Limb (tissue), 2 donors: ENCODE measurements at regions not wholly inside any gene's neighbourhood (a gene's known extent, or its start where the extent isn't known, plus 50 kb on each side); places are given as distances from the start of the nearest gene placed in this dataset.
"Not testable (repeated sequence)": the region's sequence is repeated elsewhere in the genome, so short reads cannot be mapped to it uniquely, and the experiment has no call there.

Source experiments
- DNase-seq, 2 donors: peaks; one replicate each; pipeline ENCODE4 v3.0.0-alpha.2; 2016; ENCODE audit errors: extremely low spot score in 2 of 2

DNA sequence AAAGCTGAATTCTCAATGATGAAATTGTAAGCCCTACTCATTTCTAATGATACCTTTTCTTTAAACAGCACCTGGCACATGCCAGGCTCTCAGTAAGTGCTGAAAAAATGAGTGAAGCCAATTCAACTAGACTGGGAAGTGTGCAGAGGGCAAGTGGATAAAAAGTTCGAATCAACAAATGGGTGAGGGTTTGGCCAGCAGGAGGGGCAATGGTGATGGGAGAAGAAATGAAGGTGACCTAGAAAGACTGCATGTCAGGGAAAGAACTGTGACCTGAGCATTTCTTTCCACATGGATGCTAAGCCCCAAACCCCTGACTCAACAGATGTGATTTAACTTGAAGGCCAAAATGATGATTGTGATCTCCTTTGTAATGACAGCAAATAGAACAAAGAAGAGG, 54.6 kb downstream of the DKK1 start:
- no peak for DNase-seq

- DNase-seq: not testable (repeated sequence)
Measured at GRCh38 chr10:52374207-52374606, 60.1 kb downstream of the DKK1 start.

DNA sequence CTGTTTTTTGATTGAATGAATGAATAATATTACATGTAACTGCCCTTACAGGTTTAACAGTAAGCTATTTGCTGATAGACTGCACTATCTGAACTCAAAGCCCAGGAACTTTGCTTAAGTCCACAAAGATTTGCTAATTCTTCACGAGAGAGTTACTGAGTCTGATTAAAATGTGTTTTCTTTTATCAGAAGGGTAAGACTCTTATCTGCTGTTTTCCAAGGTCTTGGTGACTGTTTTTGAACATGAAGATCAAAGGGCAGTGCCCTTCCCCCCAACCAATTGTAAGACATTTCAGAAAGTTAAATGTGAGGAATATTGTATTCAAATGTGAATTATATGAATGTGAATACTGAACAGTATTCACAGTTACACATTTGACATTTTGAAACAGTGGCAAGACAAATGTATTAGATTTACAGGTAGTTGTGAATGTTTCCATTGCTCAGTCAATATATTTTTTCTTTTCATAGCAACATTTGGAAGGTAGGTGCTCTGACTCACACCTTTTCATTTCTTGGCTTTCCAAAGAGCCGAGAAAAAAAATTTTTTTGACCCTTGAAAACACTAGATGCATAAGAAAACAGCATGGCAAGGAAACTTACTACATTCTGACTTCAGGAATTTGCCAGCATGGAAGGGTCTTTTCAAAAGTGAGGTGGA, 62.7 kb downstream of the DKK1 start:
- no peak for DNase-seq

- DNase-seq: no peak
Measured at GRCh38 chr10:52378124-52378523, 64.0 kb downstream of the DKK1 start.

- DNase-seq: no peak
Measured at GRCh38 chr10:52379287-52379686, 65.2 kb downstream of the DKK1 start.

GRCh38 chr10:52383088-52383487, 69.0 kb downstream of the DKK1 start:
- no peak for DNase-seq

DNA sequence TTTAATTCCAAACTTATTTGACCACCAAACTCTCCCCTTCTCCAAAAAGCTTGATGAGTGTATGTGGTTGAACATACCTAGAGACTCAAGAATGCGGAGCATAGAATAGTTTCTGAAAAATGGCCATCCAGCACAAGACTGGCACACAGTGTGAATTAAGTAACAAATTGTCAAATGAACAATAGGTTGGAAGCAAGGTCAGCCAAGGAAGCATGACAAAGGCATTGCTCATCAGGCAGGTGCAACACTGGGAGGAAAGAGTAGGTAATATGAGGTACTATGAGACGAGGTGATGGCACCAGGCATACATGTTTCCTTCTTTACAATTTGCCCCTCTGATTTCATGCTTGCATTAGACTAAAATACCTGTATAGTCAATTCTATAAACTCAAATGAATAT, 73.7 kb downstream of the DKK1 start:
- DNase-seq: no peak

DNA sequence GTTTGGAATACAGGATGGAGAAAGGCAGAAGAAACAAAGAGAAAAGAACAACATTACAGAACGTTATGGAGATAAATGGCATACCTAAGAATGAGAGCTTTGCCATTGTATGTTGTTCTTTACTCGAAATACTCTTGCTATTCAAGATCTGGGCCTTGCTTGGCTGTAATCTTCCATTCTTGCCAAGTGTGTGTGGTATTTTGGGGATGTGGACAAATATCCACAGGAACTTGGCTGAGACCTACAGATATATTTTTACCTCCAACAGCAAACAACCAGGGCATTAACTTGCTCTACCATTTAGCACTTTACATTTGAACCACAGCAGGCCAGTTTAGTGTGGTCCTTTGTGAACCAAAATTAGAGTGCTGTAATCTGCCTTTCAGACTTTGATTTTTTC, 76.3 kb downstream of the DKK1 start:
- no peak for DNase-seq

DNA sequence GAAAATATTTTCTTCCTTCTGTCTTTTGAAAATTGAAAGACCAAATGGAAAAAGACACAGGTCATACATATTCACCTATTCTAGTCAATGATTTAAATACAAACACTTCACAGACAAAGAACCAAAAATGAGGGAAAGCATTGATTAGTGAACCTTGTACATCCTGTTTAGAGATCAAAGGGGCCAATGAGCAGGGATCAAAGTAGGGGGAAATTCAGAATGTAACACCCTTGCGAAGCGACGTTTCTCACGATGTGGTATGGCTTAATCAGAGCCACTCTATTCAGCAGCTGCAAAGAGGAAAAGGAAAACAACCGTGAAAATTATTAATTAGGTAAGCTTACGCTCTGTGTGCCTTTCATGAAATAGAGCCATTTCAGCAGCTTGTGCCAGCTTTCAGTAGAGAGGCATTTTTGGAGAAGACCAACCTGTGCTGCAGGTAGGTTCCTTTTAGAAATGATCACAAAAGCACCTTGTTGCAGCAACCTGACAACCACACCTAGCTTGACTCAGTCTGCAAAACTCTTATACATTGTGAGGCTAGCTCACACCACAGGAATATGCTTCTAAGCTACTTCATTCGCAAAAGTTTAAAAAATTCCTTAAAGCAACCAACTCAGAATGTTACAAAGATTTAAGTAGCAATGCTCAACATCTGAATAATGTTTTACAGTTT, 78.0 kb downstream of the DKK1 start:
- DNase-seq: no peak

DNA sequence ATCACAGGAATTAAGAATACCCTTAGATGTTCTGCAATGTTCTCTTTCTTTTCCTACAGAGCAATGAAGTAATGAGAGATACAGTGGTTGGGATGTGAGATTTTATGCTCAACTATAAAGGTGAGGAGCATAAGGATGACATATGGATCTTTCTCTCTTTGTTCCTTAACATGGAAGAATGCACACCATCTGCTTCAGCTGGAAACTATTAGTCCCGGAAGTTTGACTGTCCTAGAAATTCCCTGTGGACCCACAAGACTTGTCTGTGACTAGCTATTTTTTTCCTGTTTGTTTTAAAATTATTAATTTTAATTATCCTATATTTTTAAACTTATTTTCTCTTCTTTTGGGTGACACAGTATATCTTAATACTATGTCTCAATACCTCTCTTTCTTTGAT, 80.2 kb downstream of the DKK1 start:
- DNase-seq: no peak

- no peak for DNase-seq
Measured at GRCh38 chr10:52400562-52400961, 86.5 kb downstream of the DKK1 start.

DNA sequence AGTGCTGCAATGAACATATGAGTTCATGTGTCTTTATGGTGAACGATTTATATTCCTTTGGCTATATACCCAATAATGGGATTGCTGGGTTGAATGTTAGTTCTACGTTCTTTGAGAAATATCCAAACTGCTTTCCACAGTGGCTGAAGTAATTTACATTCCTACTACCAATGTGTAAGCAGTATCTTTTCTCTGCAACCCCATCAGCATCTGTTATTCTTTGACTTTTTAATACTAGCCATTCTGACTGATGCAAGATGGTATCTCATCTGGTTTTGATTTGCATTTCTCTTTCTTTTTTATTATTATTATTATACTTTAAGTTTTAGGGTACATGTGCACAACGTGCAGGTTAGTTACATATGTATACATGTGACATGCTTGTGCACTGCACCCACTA, 89.7 kb downstream of the DKK1 start:
- DNase-seq: not testable (repeated sequence)

DNA sequence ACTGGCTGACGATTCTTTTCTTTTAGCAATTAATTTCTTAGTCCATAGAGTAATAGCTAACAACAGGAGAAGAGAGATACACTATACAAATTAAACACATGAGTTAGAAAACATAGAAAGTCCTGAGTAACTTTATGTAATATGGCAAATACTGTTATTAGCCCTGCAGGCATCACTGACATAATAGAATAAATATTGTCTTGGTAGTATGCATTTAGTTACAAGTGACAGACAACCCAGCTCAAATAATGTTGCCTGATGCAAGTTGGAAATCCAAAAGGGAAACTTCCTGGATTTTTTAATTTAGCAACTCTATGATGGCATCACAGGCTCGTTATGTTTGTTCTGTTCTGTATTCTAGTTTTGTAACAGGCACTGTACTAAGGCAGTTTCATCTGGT, 95.1 kb downstream of the DKK1 start:
- DNase-seq: no peak

GRCh38 chr10:52409928-52410327, 95.8 kb downstream of the DKK1 start:
- DNase-seq: no peak

DNA sequence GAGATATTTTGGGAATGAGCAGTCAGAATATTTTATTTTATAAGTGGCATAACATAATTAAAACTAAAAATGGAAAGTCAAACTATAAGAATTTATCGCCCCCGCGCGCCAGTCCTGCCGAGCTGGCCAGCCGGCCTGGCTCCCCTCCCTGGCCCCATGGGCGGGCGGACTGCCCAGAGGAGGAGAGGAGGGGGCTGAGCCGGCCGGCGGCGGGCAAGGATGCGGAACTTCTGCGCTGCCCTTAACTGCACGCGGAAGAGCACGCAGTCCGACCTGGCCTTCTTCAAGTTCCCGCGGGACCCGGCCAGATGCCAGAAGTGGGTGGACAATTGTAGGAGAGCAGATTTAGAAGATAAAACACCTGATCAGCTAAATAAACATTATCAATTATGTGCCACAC, 96.8 kb downstream of the DKK1 start:
- peak in 1 of 2 donors; percentile 27 for DNase-seq

- DNase-seq: no peak
Measured at GRCh38 chr10:52419281-52419680, 105.2 kb downstream of the DKK1 start.

DNA sequence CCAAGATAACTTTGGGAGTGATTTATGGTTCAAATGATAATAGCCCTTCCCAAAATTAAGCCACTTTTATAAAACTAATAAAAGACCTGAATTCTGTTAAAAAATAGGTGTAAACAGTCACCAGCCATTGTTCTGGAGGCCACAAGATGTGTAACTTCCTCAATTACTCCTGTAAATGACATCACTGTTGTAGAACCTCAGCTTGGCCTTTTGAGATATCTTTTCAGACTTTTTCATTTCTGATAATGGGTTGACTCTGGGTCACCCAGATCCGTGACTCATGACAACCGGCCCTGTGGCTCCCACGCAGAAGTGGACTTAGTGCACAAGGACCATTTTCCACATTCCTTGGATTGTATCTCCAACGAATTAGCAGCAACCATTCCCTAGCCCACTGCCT, 106.6 kb downstream of the DKK1 start:
- no peak for DNase-seq

- DNase-seq: no peak
Measured at GRCh38 chr10:52423369-52423768, 109.3 kb downstream of the DKK1 start.

GRCh38 chr10:52424341-52424740, 110.3 kb downstream of the DKK1 start:
- DNase-seq: no peak

- no peak for DNase-seq
Measured at GRCh38 chr10:52434734-52435133, 120.7 kb downstream of the DKK1 start.

- no peak for DNase-seq
Measured at GRCh38 chr10:52436664-52437063, 122.6 kb downstream of the DKK1 start.

DNA sequence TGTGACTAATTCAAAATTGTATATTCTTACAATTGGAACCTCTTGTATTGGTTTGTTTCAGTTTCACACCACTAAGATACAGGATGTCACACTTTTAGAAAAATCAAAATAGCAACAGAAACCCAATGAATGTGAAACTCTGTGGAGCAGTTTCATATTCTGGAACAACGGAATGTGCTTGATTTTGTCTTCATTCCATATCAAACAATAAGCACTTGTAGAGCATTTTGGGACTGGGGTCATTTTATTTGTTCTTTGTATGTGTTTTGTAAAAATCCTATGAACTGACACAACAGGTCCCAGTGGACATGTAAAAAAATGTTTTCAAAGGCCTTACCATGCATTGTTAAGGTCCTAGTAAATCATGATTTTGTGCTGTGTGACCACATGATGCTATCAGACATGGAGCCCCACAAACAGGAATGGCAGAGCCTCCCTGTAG, 123.1 kb downstream of the DKK1 start:
- no peak for DNase-seq

GRCh38 chr10:52438119-52438518, 124.0 kb downstream of the DKK1 start:
- no peak for DNase-seq
